PC-9 (cell line): ENCODE measurements at regions not wholly inside any gene's neighbourhood (a gene's known extent, or its start where the extent isn't known, plus 50 kb on each side); places are given as distances from the start of the nearest gene placed in this dataset.

ENCODE experiments used
- BruUV-seq: library from RNA; stranded (reverse); fragments of 400-500 nt; replicated peaks from 2 replicates; lab custom pipeline; 2021; lab: Mats Ljungman, UMichigan
- CTCF ChIA-PET: fragments of 300-600 bp; sonication (Branson Sonifier 250); formaldehyde crosslinking; loops from one replicate; lab custom pipeline; 2022; ENCODE audit warnings: antibody characterized with exemption; lab: Charles Lee
- POLR2A ChIA-PET: fragments of 300-600 bp; sonication (Branson Sonifier 250); formaldehyde crosslinking; loops from one replicate; lab custom pipeline; 2022; ENCODE audit warnings: antibody characterized with exemption; ENCODE audit not compliant: unreplicated experiment; lab: Charles Lee
- DNase-seq, 2 experiments: peaks; one replicate each; pipeline versions ENCODE4 v3.0.0 to v3.0.0-alpha.2; 2015 to 2022; ENCODE audit warnings: mixed read lengths in 1 of 2
- H2AFZ ChIP-seq: fragments of 200-600 bp; sonication (generic); 2 replicates; pipeline ENCODE4 v1.8.1; 2017; ENCODE audit warnings: antibody characterized with exemption
- H3F3A ChIP-seq: fragments of 200-600 bp; sonication (generic); 2 replicates; pipeline ENCODE4 v1.8.1; 2017; ENCODE audit warnings: antibody characterized with exemption, mild to moderate bottlenecking, low read depth; ENCODE audit not compliant: insufficient read depth
- H3K27ac ChIP-seq: fragments of 200-600 bp; sonication (generic); 2 replicates; pipeline ENCODE4 v1.6.1; 2016; ENCODE audit warnings: mixed run types
- H3K27me3 ChIP-seq: fragments of 200-600 bp; sonication (generic); 2 replicates; pipeline ENCODE4 v1.6.1; 2016; ENCODE audit warnings: low read depth, mixed run types; ENCODE audit not compliant: insufficient read depth
- H3K36me3 ChIP-seq: fragments of 200-600 bp; sonication (generic); 2 replicates; pipeline ENCODE4 v1.6.1; 2016; ENCODE audit warnings: low read depth, mixed run types
- H3K4me1 ChIP-seq: fragments of 200-600 bp; sonication (generic); replicated peaks from 2 replicates; pipeline ENCODE4 v1.6.1; 2016; ENCODE audit warnings: mixed run types; ENCODE audit not compliant: insufficient read depth
- H3K4me2 ChIP-seq: fragments of 200-600 bp; sonication (generic); 2 replicates; pipeline ENCODE4 v1.6.1; 2017; ENCODE audit warnings: mixed run types
- H3K4me3 ChIP-seq: fragments of 200-600 bp; sonication (generic); 2 replicates; pipeline ENCODE4 v1.6.1; 2016; ENCODE audit warnings: mixed run types
- H3K79me2 ChIP-seq: fragments of 200-600 bp; sonication (generic); 2 replicates; pipeline ENCODE4 v1.6.1; 2017; ENCODE audit warnings: low read depth, mixed run types
- H3K9me2 ChIP-seq: fragments of 200-600 bp; sonication (generic); 2 replicates; pipeline ENCODE4 v1.8.1; 2017; ENCODE audit warnings: mild to moderate bottlenecking; ENCODE audit not compliant: insufficient read depth
- H3K9me3 ChIP-seq: fragments of 200-600 bp; sonication (generic); 2 replicates; pipeline ENCODE4 v1.8.1; 2016; ENCODE audit warnings: low read depth; ENCODE audit not compliant: insufficient read depth
- H4K20me1 ChIP-seq: fragments of 200-600 bp; sonication (generic); 2 replicates; pipeline ENCODE4 v1.8.1; 2017; ENCODE audit not compliant: insufficient read depth
- EZH2 ChIP-seq: fragments of 200-600 bp; sonication (generic); IDR thresholded peaks from 2 replicates; pipeline ENCODE4 v1.8.0; 2017; ENCODE audit warnings: antibody characterized with exemption, low read depth
- intact Hi-C: fragments of 100-400 bp; cut with micrococcal nuclease; formaldehyde crosslinking; loops from one replicate; pipeline ENCODE4 v1.10.0; 2022; ENCODE audit not compliant: unreplicated experiment
- TF ChIP-seq, protein P1 (sequence below): fragments of 200-600 bp; sonication (generic); conservative IDR thresholded peaks from 2 replicates; pipeline ENCODE4 v1.6.1; 2017; ENCODE audit warnings: mixed run types, antibody characterized with exemption, mild to moderate bottlenecking, moderate library complexity

DNA sequence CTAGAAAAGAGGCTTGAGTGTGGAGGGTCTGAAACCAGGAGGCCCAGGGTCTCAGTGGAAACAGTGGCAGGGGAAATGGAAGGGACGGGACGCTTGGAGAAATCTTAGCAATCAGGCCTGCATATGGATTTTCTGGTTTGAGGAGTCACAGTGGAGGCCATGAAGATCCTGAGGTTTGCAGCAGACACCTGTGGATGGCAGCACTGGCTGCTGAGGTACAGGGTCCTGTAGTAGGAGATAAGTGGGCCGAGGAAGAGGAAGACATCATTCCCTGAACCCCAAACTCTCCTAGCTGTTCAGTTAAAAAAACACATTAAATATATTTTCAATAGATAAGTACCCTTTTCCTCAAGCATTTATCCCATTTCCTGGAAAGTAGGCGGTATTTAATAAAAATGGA lies 208.8 kb upstream of the IGFBP3 start:
- Histone ChIP-seq H3K4me2 (no peak overlapping the region), H3K4me1 (peaks cover 30% of the 10 kb centered on the region), H3K36me3 (no peaks in the 10 kb centered on the region), H4K20me1 (no peaks in the 10 kb centered on the region), H3K27me3 (no peaks in the 10 kb centered on the region), H3K9me3 (no peaks in the 10 kb centered on the region; the same call in 1 of the 2 replicates), H2AFZ (no peak overlapping the region), H3K9me2 (no peaks in the 10 kb centered on the region), H3F3A (peaks cover 22% of the 10 kb centered on the region), H3K79me2 (no peaks in the 10 kb centered on the region), H3K4me3 (no peak overlapping the region), H3K27ac (no peak overlapping the region)
- ChIA-PET POLR2A (no interaction called here), CTCF (interaction anchor here (0.6 kb wide), 1 partner anchor 1115 kb away, joined by 3 read pairs; no protein-coding TSS in a partner anchor)
- no peak for DNase-seq
- intact Hi-C loops = no loop called here
- TF ChIP-seq EZH2 = no peak
- TF ChIP-seq, protein P1, sequence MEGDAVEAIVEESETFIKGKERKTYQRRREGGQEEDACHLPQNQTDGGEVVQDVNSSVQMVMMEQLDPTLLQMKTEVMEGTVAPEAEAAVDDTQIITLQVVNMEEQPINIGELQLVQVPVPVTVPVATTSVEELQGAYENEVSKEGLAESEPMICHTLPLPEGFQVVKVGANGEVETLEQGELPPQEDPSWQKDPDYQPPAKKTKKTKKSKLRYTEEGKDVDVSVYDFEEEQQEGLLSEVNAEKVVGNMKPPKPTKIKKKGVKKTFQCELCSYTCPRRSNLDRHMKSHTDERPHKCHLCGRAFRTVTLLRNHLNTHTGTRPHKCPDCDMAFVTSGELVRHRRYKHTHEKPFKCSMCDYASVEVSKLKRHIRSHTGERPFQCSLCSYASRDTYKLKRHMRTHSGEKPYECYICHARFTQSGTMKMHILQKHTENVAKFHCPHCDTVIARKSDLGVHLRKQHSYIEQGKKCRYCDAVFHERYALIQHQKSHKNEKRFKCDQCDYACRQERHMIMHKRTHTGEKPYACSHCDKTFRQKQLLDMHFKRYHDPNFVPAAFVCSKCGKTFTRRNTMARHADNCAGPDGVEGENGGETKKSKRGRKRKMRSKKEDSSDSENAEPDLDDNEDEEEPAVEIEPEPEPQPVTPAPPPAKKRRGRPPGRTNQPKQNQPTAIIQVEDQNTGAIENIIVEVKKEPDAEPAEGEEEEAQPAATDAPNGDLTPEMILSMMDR = no peak
- no TSS peak for BruUV-seq

DNA sequence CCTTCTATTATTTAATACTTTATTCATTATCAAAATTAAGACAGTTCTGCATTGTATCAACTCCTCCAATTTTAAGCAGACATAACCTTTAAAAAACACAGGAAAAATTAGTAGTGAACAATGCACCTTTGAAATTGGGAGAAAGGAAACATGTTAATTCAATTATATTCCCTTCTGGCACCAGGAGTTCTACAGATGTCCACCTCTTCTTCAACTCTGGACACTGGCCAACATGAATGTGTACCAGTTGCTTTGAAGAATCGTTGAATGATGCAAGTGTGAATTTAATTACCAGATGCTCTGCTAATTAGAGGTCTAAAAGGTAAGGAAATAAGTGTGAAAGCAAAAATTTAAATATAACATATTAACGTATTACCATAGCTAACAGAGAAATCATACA lies 206.7 kb upstream of the IGFBP3 start:
- Histone ChIP-seq H3K27ac (peak overlapping the region; percentile 75), H4K20me1 (no peaks in the 10 kb centered on the region), H2AFZ (no peak overlapping the region), H3K36me3 (no peaks in the 10 kb centered on the region), H3K9me2 (no peaks in the 10 kb centered on the region), H3K4me1 (peaks cover 30% of the 10 kb centered on the region), H3F3A (peaks cover 22% of the 10 kb centered on the region), H3K9me3 (no peaks in the 10 kb centered on the region; the same call in 1 of the 2 replicates), H3K27me3 (no peaks in the 10 kb centered on the region), H3K4me3 (no peak overlapping the region), H3K79me2 (no peaks in the 10 kb centered on the region), H3K4me2 (peak overlapping the region; percentile 46)
- no TSS peak for BruUV-seq
- TF ChIP-seq, protein P1 = no peak
- TF ChIP-seq EZH2 = no peak
- no peak for DNase-seq
- ChIA-PET CTCF (no interaction called here), POLR2A (interaction anchor here (0.6 to 1.5 kb wide), 2 partner anchors 11 to 130 kb away, joined by 3 to 6 read pairs; no protein-coding TSS in a partner anchor)
- intact Hi-C loops = loop anchor here (1.0 kb wide), 1 partner anchor 204 kb away; no protein-coding TSS in a partner anchor

DNA sequence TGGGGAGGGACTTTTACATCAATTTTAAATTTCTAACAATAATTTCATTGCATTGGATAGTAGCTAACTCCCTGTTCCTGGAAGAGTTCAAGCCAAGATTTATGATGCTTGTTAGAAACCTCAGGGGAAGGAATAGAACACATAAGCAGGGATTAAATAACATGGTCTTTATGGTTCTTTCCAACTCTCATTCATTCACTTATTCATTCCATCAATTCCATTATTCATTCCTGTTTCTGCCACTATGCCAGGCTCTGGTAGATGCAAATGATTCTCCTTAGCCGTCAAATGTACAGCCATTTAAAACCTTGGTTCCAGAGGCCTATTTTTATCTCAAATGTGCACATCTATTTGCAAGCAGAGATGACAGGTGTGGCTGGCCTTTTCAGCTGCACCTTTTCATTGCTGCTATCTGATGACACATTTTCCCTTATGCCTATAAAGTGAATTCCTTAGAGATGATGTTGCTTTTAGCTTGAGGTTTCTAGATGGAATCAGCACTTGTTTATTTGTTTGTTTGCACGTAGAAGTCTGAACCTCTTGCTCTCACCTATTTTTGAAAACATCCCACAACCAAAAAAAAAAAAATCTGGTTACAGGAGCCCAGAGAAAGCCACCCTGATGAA lies 205.7 kb upstream of the IGFBP3 start:
- H3K4me2 ChIP-seq = peak overlapping the region; percentile 46
- H3K4me1 ChIP-seq = peaks cover 30% of the 10 kb centered on the region
- TF ChIP-seq, protein P1 = no peak
- no peak for TF ChIP-seq EZH2
- H3K9me2 ChIP-seq = no peaks in the 10 kb centered on the region
- no peak overlapping the region for H3K4me3 ChIP-seq
- H3K27ac ChIP-seq = peak overlapping the region; percentile 75
- H3K36me3 ChIP-seq = no peaks in the 10 kb centered on the region
- ChIA-PET CTCF (interaction anchor here (0.7 kb wide), 2 partner anchors 13 to 22 kb away, joined by 5 to 6 read pairs; no protein-coding TSS in a partner anchor), POLR2A (interaction anchor here (0.6 to 1.5 kb wide), 3 partner anchors 12 to 1389 kb away, joined by 4 to 10 read pairs (median 6); no protein-coding TSS in a partner anchor)
- H3K9me3 ChIP-seq = no peaks in the 10 kb centered on the region; the same call in 1 of the 2 replicates
- H3K27me3 ChIP-seq = no peaks in the 10 kb centered on the region
- H3K79me2 ChIP-seq = no peaks in the 10 kb centered on the region
- no peak overlapping the region for H2AFZ ChIP-seq
- H3F3A ChIP-seq = peaks cover 22% of the 10 kb centered on the region
- intact Hi-C loops = loop anchor here (1.0 kb wide), 2 partner anchors 93 to 202 kb away; no protein-coding TSS in a partner anchor
- peak; percentile 46 to 99 for DNase-seq
- BruUV-seq = no TSS peak
- no peaks in the 10 kb centered on the region for H4K20me1 ChIP-seq
